NCI-H526 treated with DMSO at 0.1 percent for 48 hours (cell line): ENCODE measurements at regions not wholly inside any gene's neighbourhood (a gene's known extent, or its start where the extent isn't known, plus 50 kb on each side); places are given as distances from the start of the nearest gene placed in this dataset.
"Not testable (repeated sequence)": the region's sequence is repeated elsewhere in the genome, so short reads cannot be mapped to it uniquely, and the experiment has no call there.

ENCODE experiments used
- DNase-seq: peaks from one replicate; lab custom pipeline; 2025; lab: John Stamatoyannopoulos, UW

GRCh38 chr4:125750828-125751466, 436.2 kb downstream of the FAT4 start:
- no peak for DNase-seq

GRCh38 chr4:125758438-125758837, 443.7 kb downstream of the FAT4 start:
- no peak for DNase-seq

- no peak for DNase-seq
Observed at GRCh38 chr4:125760201-125760819, 445.6 kb downstream of the FAT4 start.

GRCh38 chr4:125760956-125761355, 446.2 kb downstream of the FAT4 start:
- DNase-seq = no peak

- no peak for DNase-seq
Observed at GRCh38 chr4:125762537-125762936, 447.8 kb downstream of the FAT4 start.

GRCh38 chr4:125765941-125766340, 451.2 kb downstream of the FAT4 start:
- no peak for DNase-seq

- no peak for DNase-seq
Observed at GRCh38 chr4:125770814-125771398, 456.2 kb downstream of the FAT4 start.

- DNase-seq = no peak
Observed at GRCh38 chr4:125772680-125773079, 457.9 kb downstream of the FAT4 start.

- no peak for DNase-seq
Observed at GRCh38 chr4:125773502-125773901, 458.7 kb downstream of the FAT4 start.

GRCh38 chr4:125773931-125774330, 459.2 kb downstream of the FAT4 start:
- no peak for DNase-seq

GRCh38 chr4:125776146-125776545, 461.4 kb downstream of the FAT4 start:
- DNase-seq = no peak

GRCh38 chr4:125780164-125780563, 465.4 kb downstream of the FAT4 start:
- DNase-seq = no peak

GRCh38 chr4:125780747-125781146, 466.0 kb downstream of the FAT4 start:
- DNase-seq = no peak

- DNase-seq = no peak
Observed at GRCh38 chr4:125781651-125782050, 466.9 kb downstream of the FAT4 start.

- DNase-seq = no peak
Observed at GRCh38 chr4:125784741-125785140, 470.0 kb downstream of the FAT4 start.

- no peak for DNase-seq
Observed at GRCh38 chr4:125787707-125788106, 473.0 kb downstream of the FAT4 start.

GRCh38 chr4:125789023-125789422, 474.3 kb downstream of the FAT4 start:
- DNase-seq = no peak

- DNase-seq = no peak
Observed at GRCh38 chr4:125791896-125792295, 477.1 kb downstream of the FAT4 start.

GRCh38 chr4:125794989-125795388, 480.2 kb downstream of the FAT4 start:
- no peak for DNase-seq

- no peak for DNase-seq
Observed at GRCh38 chr4:125796138-125796537, 481.4 kb downstream of the FAT4 start.

- DNase-seq = not testable (repeated sequence)
Observed at GRCh38 chr4:125797621-125798020, 482.9 kb downstream of the FAT4 start.

GRCh38 chr4:125801373-125801772, 486.6 kb downstream of the FAT4 start:
- DNase-seq = no peak

GRCh38 chr4:125801924-125802323, 487.2 kb downstream of the FAT4 start:
- no peak for DNase-seq

- DNase-seq = no peak
Observed at GRCh38 chr4:125808022-125808421, 493.3 kb downstream of the FAT4 start.
